ENCODE measurements at regions not wholly inside any gene's neighbourhood (a gene's known extent, or its start where the extent isn't known, plus 50 kb on each side); places are given as distances from the start of the nearest gene placed in this dataset.

- Histone ChIP-seq H3K4me2 (ENCODE audit: control insufficient read depth, insufficient read depth) (no peak overlapping the region), H3K79me2 (ENCODE audit: control insufficient read depth, insufficient read depth, low read length) (no peaks in the 10 kb centered on the region), H3K36me3 (ENCODE audit: control insufficient read depth in 2 of 2, insufficient read depth in 2 of 2, low read length in 1 of 2) (no peaks in the 10 kb centered on the region), H3K9me3 (replicated peaks; ENCODE audit: control insufficient read depth, insufficient read depth, low read length) (no peaks in the 10 kb centered on the region), H2AFZ (ENCODE audit: control insufficient read depth, low read depth, low read length) (no peak overlapping the region), H3K9ac (ENCODE audit: control insufficient read depth, insufficient read depth, low read length) (no peak overlapping the region), H4K20me1 (ENCODE audit: control insufficient read depth, insufficient read depth) (no peaks in the 10 kb centered on the region), H3K27me3 (replicated peaks in 1 of 2; ENCODE audit: control insufficient read depth in 2 of 2, insufficient read depth in 2 of 2, low read length in 1 of 2) (no peaks in the 10 kb centered on the region; a peak in 2 of 4 replicates), H3K27ac (ENCODE audit: control insufficient read depth, insufficient read depth) (no peak overlapping the region), H3K4me3 (no peak overlapping the region), H3K4me1 (ENCODE audit: control insufficient read depth, insufficient read depth, low read length) (no peaks in the 10 kb centered on the region)
- ATAC-seq (no peak), DNase-seq (ENCODE audit: low read depth, low spot score) (no peak), FAIRE-seq (no peak)
- ChIA-PET POLR2A (no interaction called here), SMC1A (ENCODE audit: uncharacterized antibody, unreplicated experiment) (no interaction called here), CTCF (no interaction called here), RAD21 (ENCODE audit: unreplicated experiment) (no interaction called here)
- in situ Hi-C loops (cut with MboI), result no loop called here
- no TSS peak for BruUV-seq (replicated peaks)
- TF ChIP-seq EED (IDR thresholded peaks at IDR 0.05; ENCODE audit: low read depth) (no peak), JUND (IDR thresholded peaks at IDR 0.05; ENCODE audit: low read depth, low read length) (no peak), PML (IDR thresholded peaks at IDR 0.05; ENCODE audit: low read length) (no peak), BMI1 (IDR thresholded peaks at IDR 0.05; ENCODE audit: borderline replicate concordance) (no peak), NBN (IDR thresholded peaks at IDR 0.05) (no peak), RBBP5 (conservative IDR thresholded peaks at IDR 0.05) (no peak)
- intact Hi-C loops (cut with micrococcal nuclease; ENCODE audit: unreplicated experiment), result no loop called here
Measured at GRCh38 chr5:135241536-135241935, 157.5 kb downstream of the MACROH2A1 start.

GRCh38 chr5:135240781-135241360 is 158.2 kb downstream of the MACROH2A1 start:
- H3K27me3 ChIP-seq (replicated peaks in 1 of 2; ENCODE audit: control insufficient read depth in 2 of 2, insufficient read depth in 2 of 2, low read length in 1 of 2), result no peaks in the 10 kb centered on the region; a peak in 3 of 4 replicates
- 14% methylated on average over 2 of the region's 2 CpGs for WGBS (ENCODE audit: insufficient coverage, insufficient replicate concordance, low lambda C conversion rate, missing lambda C conversion rate)
- RAD21 ChIA-PET (ENCODE audit: unreplicated experiment), result no interaction called here
- FAIRE-seq (no peak), ATAC-seq (no peak), DNase-seq (ENCODE audit: low read depth, low spot score) (no peak)
- no peaks in the 10 kb centered on the region for H3K79me2 ChIP-seq (ENCODE audit: control insufficient read depth, insufficient read depth, low read length)
- SMC1A ChIA-PET (ENCODE audit: uncharacterized antibody, unreplicated experiment), result no interaction called here
- no peak overlapping the region for H3K27ac ChIP-seq (ENCODE audit: control insufficient read depth, insufficient read depth)
- in situ Hi-C loops (cut with MboI) (no loop called here), intact Hi-C loops (cut with micrococcal nuclease; ENCODE audit: unreplicated experiment) (no loop called here)
- H2AFZ ChIP-seq (ENCODE audit: control insufficient read depth, low read depth, low read length), result no peak overlapping the region
- H3K9ac ChIP-seq (ENCODE audit: control insufficient read depth, insufficient read depth, low read length), result no peak overlapping the region
- BruUV-seq (replicated peaks), result no TSS peak
- H3K9me3 ChIP-seq (replicated peaks; ENCODE audit: control insufficient read depth, insufficient read depth, low read length), result no peaks in the 10 kb centered on the region
- no peak overlapping the region for H3K4me3 ChIP-seq
- no peaks in the 10 kb centered on the region for H4K20me1 ChIP-seq (ENCODE audit: control insufficient read depth, insufficient read depth)
- CTCF ChIA-PET, result no interaction called here
- POLR2A ChIA-PET, result no interaction called here
- H3K36me3 ChIP-seq (ENCODE audit: control insufficient read depth in 2 of 2, insufficient read depth in 2 of 2, low read length in 1 of 2), result no peaks in the 10 kb centered on the region
- H3K4me1 ChIP-seq (ENCODE audit: control insufficient read depth, insufficient read depth, low read length), result no peaks in the 10 kb centered on the region
- TF ChIP-seq IKZF1 (conservative IDR thresholded peaks at IDR 0.05), result no peak
- TF ChIP-seq PRDM15 (CRISPR knock-in tag; IDR thresholded peaks at IDR 0.05), result no peak
- TF ChIP-seq RAD51 (IDR thresholded peaks at IDR 0.05), result no peak
- H3K4me2 ChIP-seq (ENCODE audit: control insufficient read depth, insufficient read depth), result no peak overlapping the region
